T-cell (primary cell): ENCODE measurements at regions not wholly inside any gene's neighbourhood (a gene's known extent, or its start where the extent isn't known, plus 50 kb on each side); places are given as distances from the start of the nearest gene placed in this dataset.

Source experiments
- ATAC-seq, 4 experiments: fragments of 200-7000 bp in 3 of 4; fragments of 150-1000 bp in 1 of 4; cut with Tn5 transposase; replicated peaks in 1 of 4; 1 replicate in 3 of 4; 2 replicates in 1 of 4; pipeline ENCODE4 v1.10.0; 2021; ENCODE audit warnings: moderate library complexity in 3 of 4, mild to moderate bottlenecking in 2 of 4, moderate number of reproducible peaks in 1 of 4
- CTCF ChIA-PET, 2 donors: fragments of 300-600 bp; sonication (Branson Sonifier 250); formaldehyde crosslinking; loops; one replicate each; lab custom pipeline; 2022; ENCODE audit warnings: antibody characterized with exemption in 2 of 2; lab: Charles Lee
- POLR2A ChIA-PET, 2 donors: fragments of 300-600 bp; sonication (Branson Sonifier 250); formaldehyde crosslinking; loops; one replicate each; lab custom pipeline; 2022; ENCODE audit warnings: antibody characterized with exemption in 2 of 2; lab: Charles Lee
- DNase-seq, 35 experiments: peaks; one replicate each; pipeline versions ENCODE4 v3.0.0 to v3.0.0-alpha.2; 2013 to 2023
- H3K27ac ChIP-seq: one replicate; pipeline ENCODE4 v1.5.1; 2013; ENCODE audit warnings: low read length
- H3K27me3 ChIP-seq, 2 experiments: replicated peaks in 1 of 2; 1 replicate in 1 of 2; 2 replicates in 1 of 2; pipeline versions ENCODE4 v1.6.1 to v1.7.0; 2013; ENCODE audit warnings: low read length in 1 of 2, mixed read lengths in 1 of 2; ENCODE audit not compliant: control insufficient read depth in 2 of 2, insufficient read depth in 2 of 2; ENCODE audit errors: extremely low read depth in 1 of 2
- H3K36me3 ChIP-seq, 2 donors: 1 replicate in 1 of 2; 2 replicates in 1 of 2; pipeline versions ENCODE4 v1.6.1 to v1.7.0; 2013; ENCODE audit warnings: low read length in 1 of 2; ENCODE audit not compliant: control insufficient read depth in 2 of 2, insufficient read depth in 1 of 2; ENCODE audit errors: extremely low read depth in 1 of 2
- H3K4me1 ChIP-seq, 2 experiments: 1 replicate in 1 of 2; 2 replicates in 1 of 2; pipeline versions ENCODE4 v1.6.1 to v1.7.0; 2013; ENCODE audit warnings: low read length in 2 of 2, mixed read lengths in 1 of 2; ENCODE audit not compliant: insufficient read depth in 2 of 2, control insufficient read depth in 1 of 2; ENCODE audit errors: extremely low read depth in 1 of 2
- H3K4me3 ChIP-seq, 2 donors: 1 replicate in 1 of 2; 2 replicates in 1 of 2; pipeline versions ENCODE4 v1.5.1 to v1.7.0; 2013; ENCODE audit warnings: mild to moderate bottlenecking in 2 of 2, low read length in 1 of 2, moderate library complexity in 1 of 2; ENCODE audit not compliant: control insufficient read depth in 1 of 2; ENCODE audit errors: extremely low read depth in 1 of 2
- H3K9me3 ChIP-seq: 2 replicates; pipeline ENCODE4 v1.7.0; 2013
- H3K27ac Mint-ChIP-seq, 2 donors: one replicate each; pipeline ENCODE4 v1.8.0; 2020 to 2021; ENCODE audit warnings: mild to moderate bottlenecking in 2 of 2, mixed read lengths in 2 of 2
- H3K27me3 Mint-ChIP-seq, 2 donors: one replicate each; pipeline ENCODE4 v1.8.0; 2021 to 2022; ENCODE audit warnings: mixed read lengths in 2 of 2
- H3K36me3 Mint-ChIP-seq: one replicate; pipeline ENCODE4 v1.8.0; 2021; ENCODE audit warnings: mixed read lengths
- H3K4me1 Mint-ChIP-seq, 3 donors: one replicate each; pipeline ENCODE4 v1.8.0; 2020 to 2022; ENCODE audit warnings: mixed read lengths in 3 of 3, mild to moderate bottlenecking in 1 of 3
- H3K4me3 Mint-ChIP-seq, 3 donors: one replicate each; pipeline ENCODE4 v1.8.0; 2020 to 2022; ENCODE audit warnings: mild to moderate bottlenecking in 3 of 3, mixed read lengths in 3 of 3, moderate library complexity in 3 of 3
- H3K9me3 Mint-ChIP-seq, 3 donors: one replicate each; pipeline ENCODE4 v1.8.0; 2020 to 2022; ENCODE audit warnings: mixed read lengths in 3 of 3
- WGBS: methylation state at CpG from one replicate; pipeline ENCODE4 v1.1.5; 2013; ENCODE audit warnings: missing lambda C conversion rate; ENCODE audit not compliant: insufficient coverage; 5-methylcytosine and 5-hydroxymethylcytosine counted together

DNA sequence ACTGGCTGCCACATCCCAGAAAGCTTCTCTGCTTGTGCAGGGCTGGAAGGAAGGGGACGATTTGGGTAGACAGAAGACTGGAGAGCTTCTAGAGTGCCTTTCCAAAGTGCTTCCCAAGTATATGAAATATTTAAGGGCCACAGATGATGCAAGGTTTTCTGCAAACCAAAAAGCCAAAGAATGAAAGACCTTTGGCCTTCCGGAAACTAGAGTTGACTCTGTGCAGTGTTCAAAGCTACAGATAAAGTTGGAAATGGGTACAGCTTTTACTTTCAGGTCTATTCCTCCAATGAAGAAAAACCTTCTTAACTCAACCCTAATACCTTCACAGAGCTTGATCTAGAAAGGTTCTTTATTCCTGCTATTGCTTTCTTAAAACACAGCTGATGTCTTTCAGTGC is 253.0 kb upstream of the KLHL29 start:
- Mint-ChIP-seq H3K9me3 (no peaks in the 10 kb centered on the region), H3K27me3 (peaks cover 15 to 16% of the 10 kb centered on the region in 2 donors), H3K4me3 (no peak overlapping the region), H3K27ac (no peak overlapping the region), H3K36me3 (no peaks in the 10 kb centered on the region), H3K4me1 (no peaks in the 10 kb centered on the region)
- no CpG with 5 or more reads among the region's 2 CpGs for WGBS
- ATAC-seq (no peak), DNase-seq (no peak)
- H3K27ac ChIP-seq: no peak overlapping the region
- H3K9me3 ChIP-seq: no peaks in the 10 kb centered on the region
- no peaks in the 10 kb centered on the region for H3K4me1 ChIP-seq
- no peaks in the 10 kb centered on the region for H3K36me3 ChIP-seq
- CTCF ChIA-PET: no interaction called here
- POLR2A ChIA-PET: no interaction called here
- no peaks in the 10 kb centered on the region for H3K27me3 ChIP-seq
- H3K4me3 ChIP-seq: no peak overlapping the region

DNA sequence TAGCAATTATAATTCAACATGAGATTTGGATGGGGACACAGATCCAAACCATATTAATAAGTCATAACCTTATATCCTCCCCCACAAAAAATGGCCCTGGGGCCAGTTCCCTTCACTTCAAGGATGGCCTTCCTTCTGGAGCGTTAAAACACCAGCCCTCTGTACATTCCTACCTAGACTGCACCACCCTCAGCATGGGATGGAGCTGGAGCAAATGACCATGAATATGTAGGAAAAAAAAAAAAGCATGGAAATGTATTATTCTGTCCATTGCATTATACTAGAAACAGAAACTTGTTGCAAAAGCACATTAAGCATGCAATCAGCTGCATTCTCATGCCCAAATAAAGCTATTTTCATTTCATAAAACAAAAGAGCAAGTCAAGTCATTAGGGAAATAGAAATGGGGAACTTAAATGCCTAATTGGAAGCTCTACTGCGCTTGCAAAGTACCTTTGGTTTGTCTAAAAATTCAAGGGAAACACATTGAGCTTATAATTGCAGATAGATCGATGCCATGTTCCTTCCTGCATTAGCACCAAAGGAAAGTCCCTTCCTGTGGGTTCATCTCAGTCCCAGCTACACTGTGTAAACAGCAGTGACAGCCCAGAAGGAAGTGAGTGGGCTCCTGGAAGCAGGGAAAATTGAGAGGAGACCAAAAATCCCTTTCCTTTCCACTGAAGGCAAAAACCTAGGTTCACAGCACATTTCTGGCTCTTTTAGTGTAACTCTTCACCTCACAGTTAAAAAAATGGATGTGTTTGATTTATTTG is 252.0 kb upstream of the KLHL29 start:
- ChIA-PET CTCF (no interaction called here), POLR2A (no interaction called here)
- H3K27me3 Mint-ChIP-seq: peaks cover 15 to 16% of the 10 kb centered on the region in 2 donors
- H3K36me3 ChIP-seq: no peaks in the 10 kb centered on the region
- no peaks in the 10 kb centered on the region for H3K36me3 Mint-ChIP-seq
- no peak overlapping the region for H3K27ac ChIP-seq
- 40% methylated on average over 1 of the region's 3 CpGs for WGBS
- DNase-seq (no peak), ATAC-seq (no peak)
- H3K27me3 ChIP-seq: no peaks in the 10 kb centered on the region
- no peaks in the 10 kb centered on the region for H3K4me1 Mint-ChIP-seq
- H3K9me3 ChIP-seq: no peaks in the 10 kb centered on the region
- H3K4me3 ChIP-seq: no peak overlapping the region
- H3K4me1 ChIP-seq: no peaks in the 10 kb centered on the region
- no peak overlapping the region for H3K27ac Mint-ChIP-seq
- no peak overlapping the region for H3K4me3 Mint-ChIP-seq
- H3K9me3 Mint-ChIP-seq: no peaks in the 10 kb centered on the region

DNA sequence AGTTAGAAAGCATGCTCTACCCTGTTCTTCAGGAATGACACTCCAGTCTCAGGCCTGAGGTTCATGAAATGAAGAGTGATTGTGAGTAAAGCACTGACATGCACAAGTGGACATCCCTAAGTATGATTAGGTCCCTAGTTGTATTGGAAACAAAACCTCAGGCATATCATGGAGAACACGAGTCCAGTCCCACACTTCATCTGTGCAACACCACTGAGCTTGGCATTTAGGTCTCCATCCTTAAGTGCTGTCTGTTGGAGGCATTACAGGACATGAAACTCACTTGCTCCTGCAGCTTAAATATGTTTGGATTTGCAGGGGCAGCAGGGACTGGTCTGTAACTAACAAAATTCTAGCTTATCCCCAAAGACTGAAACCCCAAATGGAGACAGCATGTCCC is 250.3 kb upstream of the KLHL29 start:
- H3K4me3 Mint-ChIP-seq: no peak overlapping the region
- no peak for DNase-seq
- no peaks in the 10 kb centered on the region for H3K9me3 Mint-ChIP-seq
- POLR2A ChIA-PET: no interaction called here
- no peak for ATAC-seq
- H3K36me3 Mint-ChIP-seq: no peaks in the 10 kb centered on the region
- WGBS: 83% methylated on average over 1 of the region's 1 CpG
- H3K27ac Mint-ChIP-seq: no peak overlapping the region
- Histone ChIP-seq H3K27me3 (peaks cover 0 to 2% of the 10 kb centered on the region in 2 experiments), H3K27ac (no peak overlapping the region), H3K4me3 (no peak overlapping the region), H3K36me3 (no peaks in the 10 kb centered on the region), H3K4me1 (no peaks in the 10 kb centered on the region), H3K9me3 (no peaks in the 10 kb centered on the region)
- no peaks in the 10 kb centered on the region for H3K4me1 Mint-ChIP-seq
- peaks cover 15 to 16% of the 10 kb centered on the region in 2 donors for H3K27me3 Mint-ChIP-seq
- CTCF ChIA-PET: no interaction called here

DNA sequence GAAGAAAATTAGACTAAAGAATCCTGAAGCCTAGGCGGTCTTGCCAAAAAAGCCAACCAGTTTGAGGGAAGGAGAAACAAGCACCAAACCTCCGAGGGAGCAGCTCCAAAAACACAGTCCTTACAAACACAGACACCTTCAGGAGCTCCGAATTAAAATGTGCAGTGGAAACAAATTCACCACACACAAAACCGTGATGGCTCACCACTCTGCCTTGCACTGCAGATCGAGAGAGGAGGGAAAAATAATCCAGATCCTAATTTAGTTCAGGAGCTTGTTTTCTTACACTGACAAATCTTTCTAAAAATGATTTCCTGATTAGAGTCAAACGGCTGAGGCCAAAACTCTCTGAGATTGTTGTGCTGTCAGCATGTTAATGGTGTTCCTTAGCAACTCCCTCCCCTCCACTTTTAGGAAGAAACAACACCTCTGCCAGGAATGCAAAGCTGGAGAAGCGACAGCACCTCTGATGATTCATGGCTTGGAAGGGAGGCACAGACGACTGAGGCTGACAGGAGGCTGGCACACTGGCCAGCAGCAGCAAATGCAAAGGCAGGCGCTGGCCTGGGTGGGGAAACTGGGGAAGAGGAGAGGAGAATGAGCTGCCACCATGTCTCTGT is 249.4 kb upstream of the KLHL29 start:
- CTCF ChIA-PET: no interaction called here
- 26% methylated on average over 3 of the region's 9 CpGs for WGBS
- H3K27ac Mint-ChIP-seq: no peak overlapping the region

DNA sequence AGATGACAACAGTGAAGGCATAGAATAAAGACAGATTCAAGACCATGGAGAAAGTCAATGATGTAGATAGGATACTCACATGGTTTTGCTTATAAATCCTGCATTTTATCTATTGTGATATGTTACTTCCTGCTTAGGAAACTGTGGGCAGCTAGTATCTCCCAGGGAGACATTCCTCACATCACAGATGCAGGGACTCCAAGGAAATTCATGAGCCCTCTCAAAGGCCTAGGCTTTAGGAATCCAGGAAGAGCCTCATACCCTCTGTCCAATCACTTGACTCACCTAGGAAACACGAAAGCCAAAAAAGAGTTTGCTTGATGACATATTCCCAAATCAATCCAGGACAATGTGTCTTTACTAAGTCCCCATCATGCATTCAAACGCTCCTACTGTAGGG is 247.8 kb upstream of the KLHL29 start:
- DNase-seq (no peak), ATAC-seq (no peak)
- Histone ChIP-seq H3K27ac (no peak overlapping the region), H3K27me3 (peaks cover 0 to 2% of the 10 kb centered on the region in 2 experiments), H3K4me1 (no peaks in the 10 kb centered on the region), H3K9me3 (no peaks in the 10 kb centered on the region), H3K4me3 (no peak overlapping the region), H3K36me3 (no peaks in the 10 kb centered on the region)
- Mint-ChIP-seq H3K27me3 (peaks cover 9 to 15% of the 10 kb centered on the region in 2 donors), H3K9me3 (no peaks in the 10 kb centered on the region), H3K36me3 (no peaks in the 10 kb centered on the region), H3K4me3 (no peak overlapping the region), H3K4me1 (no peaks in the 10 kb centered on the region), H3K27ac (no peak overlapping the region)
- WGBS: no CpG with 5 or more reads among the region's 2 CpGs
- ChIA-PET POLR2A (no interaction called here), CTCF (no interaction called here)

More for the DNA sequence above, 249.4 kb upstream of the KLHL29 start:
- Mint-ChIP-seq H3K4me3 (no peak overlapping the region), H3K36me3 (no peaks in the 10 kb centered on the region), H3K4me1 (no peaks in the 10 kb centered on the region), H3K27me3 (peaks cover 10 to 15% of the 10 kb centered on the region in 2 donors), H3K9me3 (no peaks in the 10 kb centered on the region)
- Histone ChIP-seq H3K36me3 (no peaks in the 10 kb centered on the region), H3K27ac (no peak overlapping the region), H3K4me3 (no peak overlapping the region), H3K27me3 (peaks cover 0 to 2% of the 10 kb centered on the region in 2 experiments), H3K9me3 (no peaks in the 10 kb centered on the region), H3K4me1 (no peaks in the 10 kb centered on the region)
- no peak for ATAC-seq
- DNase-seq: no peak
- POLR2A ChIA-PET: no interaction called here

DNA sequence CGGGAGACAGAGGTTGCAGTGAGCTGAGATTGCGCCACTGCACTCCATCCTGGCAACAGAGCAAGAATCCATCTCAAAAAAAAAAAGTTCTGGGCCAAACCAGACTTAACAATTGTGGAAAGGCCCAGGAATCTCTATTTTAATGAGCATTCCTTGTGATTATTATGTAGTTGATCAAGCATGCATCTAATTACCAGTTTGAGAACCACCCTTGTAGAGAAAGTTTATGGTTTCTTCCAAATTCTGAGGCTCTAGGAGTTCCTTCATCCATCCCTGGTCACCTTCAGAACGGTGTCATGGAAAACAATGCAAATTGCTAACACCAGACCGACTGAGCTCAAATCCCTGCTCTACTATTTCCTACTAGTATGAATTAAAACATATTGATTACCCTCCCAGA is 246.3 kb upstream of the KLHL29 start:
- Mint-ChIP-seq H3K4me1 (no peaks in the 10 kb centered on the region), H3K9me3 (no peaks in the 10 kb centered on the region), H3K27me3 (peaks cover 4 to 21% of the 10 kb centered on the region in 2 donors), H3K27ac (no peak overlapping the region), H3K36me3 (no peaks in the 10 kb centered on the region), H3K4me3 (no peak overlapping the region)
- no peaks in the 10 kb centered on the region for H3K36me3 ChIP-seq
- POLR2A ChIA-PET: no interaction called here
- no peak overlapping the region for H3K27ac ChIP-seq
- H3K4me1 ChIP-seq: no peaks in the 10 kb centered on the region
- DNase-seq (no peak), ATAC-seq (no peak)
- no peaks in the 10 kb centered on the region for H3K9me3 ChIP-seq
- H3K27me3 ChIP-seq: peaks cover 0 to 2% of the 10 kb centered on the region in 2 experiments
- CTCF ChIA-PET: no interaction called here
- 60% methylated on average over 3 of the region's 4 CpGs for WGBS
- no peak overlapping the region for H3K4me3 ChIP-seq
